NT2/D1 (cell line): ENCODE measurements at regions not wholly inside any gene's neighbourhood (a gene's known extent, or its start where the extent isn't known, plus 50 kb on each side); places are given as distances from the start of the nearest gene placed in this dataset.

ENCODE experiments used
- DNase-seq: peaks from one replicate; pipeline ENCODE4 v3.0.0-alpha.2; 2011; ENCODE audit warnings: low read depth, low spot score
- H3K27me3 ChIP-seq: 2 replicates; pipeline ENCODE4 v1.6.0; 2011; ENCODE audit warnings: mild to moderate bottlenecking; ENCODE audit not compliant: insufficient read length, insufficient read depth
- H3K36me3 ChIP-seq: 2 replicates; pipeline ENCODE4 v1.6.1; 2011; ENCODE audit warnings: mild to moderate bottlenecking, low read length, mixed read lengths; ENCODE audit not compliant: insufficient read depth, insufficient read length
- H3K4me1 ChIP-seq: 2 replicates; pipeline ENCODE4 v1.5.1; 2011; ENCODE audit not compliant: insufficient read depth, insufficient read length
- H3K4me3 ChIP-seq: 2 replicates; pipeline ENCODE4 v1.5.1; 2011; ENCODE audit warnings: low read depth; ENCODE audit not compliant: insufficient read length
- H3K9ac ChIP-seq: 2 replicates; pipeline ENCODE4 v1.6.0; 2011; ENCODE audit warnings: low read depth; ENCODE audit not compliant: insufficient read length
- H3K9me3 ChIP-seq: 2 replicates; pipeline ENCODE4 v1.5.1; 2011; ENCODE audit warnings: mild to moderate bottlenecking, low read length; ENCODE audit not compliant: insufficient read depth
- SUZ12 ChIP-seq: IDR thresholded peaks from 2 replicates; pipeline ENCODE4 v1.6.1; 2011; ENCODE audit not compliant: insufficient read length, insufficient read depth; ENCODE audit errors: extremely low read depth
- YY1 ChIP-seq: IDR thresholded peaks from 2 replicates; pipeline ENCODE4 v1.6.1; 2011; ENCODE audit not compliant: insufficient read length, insufficient read depth
- ZNF274 ChIP-seq: IDR thresholded peaks from 2 replicates; pipeline ENCODE4 v1.6.1; 2011; ENCODE audit warnings: mild to moderate bottlenecking, low read depth, low read length

DNA sequence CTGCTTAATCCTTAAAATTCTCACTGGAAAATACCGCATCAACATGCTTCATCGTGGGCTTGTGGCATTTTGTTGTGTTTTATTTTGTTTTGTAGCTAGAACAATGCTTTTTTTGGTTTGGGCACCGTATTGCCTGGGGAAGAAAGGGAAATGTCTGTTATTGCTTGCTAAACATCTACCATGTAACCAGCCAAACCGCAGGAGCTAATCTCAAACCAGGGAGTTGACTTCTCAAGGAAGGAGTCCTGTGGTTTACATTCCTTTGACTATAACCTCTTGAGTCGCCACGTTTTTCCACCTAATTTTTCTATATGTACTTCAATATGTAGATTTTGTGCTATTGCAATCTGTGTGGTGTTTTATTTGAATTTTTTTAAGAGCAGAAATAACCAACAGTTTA is 593.5 kb upstream of the SOX9 start:
- Histone ChIP-seq H3K4me3 (no peak overlapping the region), H3K27me3 (no peaks in the 10 kb centered on the region), H3K9me3 (peaks cover 16% of the 10 kb centered on the region), H3K4me1 (no peaks in the 10 kb centered on the region), H3K9ac (no peak overlapping the region), H3K36me3 (no peaks in the 10 kb centered on the region)
- TF ChIP-seq SUZ12 (no peak), YY1 (no peak), ZNF274 (no peak)
- no peak for DNase-seq

DNA sequence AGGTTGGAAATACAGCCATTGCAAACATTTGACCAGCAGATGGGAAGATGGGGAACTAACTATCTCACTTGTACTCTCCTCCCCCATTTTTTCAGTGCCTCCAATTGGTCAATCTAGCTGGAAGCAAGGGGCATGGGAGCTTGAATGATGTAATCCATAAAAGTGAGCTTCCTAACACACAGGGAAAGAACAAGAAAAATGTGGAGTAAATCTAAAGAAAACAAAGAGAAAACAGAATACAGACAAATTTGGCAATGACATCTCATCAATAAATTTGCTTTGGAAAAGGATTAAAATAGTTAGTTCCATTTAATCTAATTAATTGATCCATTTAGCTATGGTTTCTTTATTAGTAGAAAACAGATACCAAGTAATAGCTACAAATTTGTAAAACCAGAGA is 592.6 kb upstream of the SOX9 start:
- peaks cover 15% of the 10 kb centered on the region for H3K9me3 ChIP-seq
- no peaks in the 10 kb centered on the region for H3K27me3 ChIP-seq
- no peaks in the 10 kb centered on the region for H3K36me3 ChIP-seq
- no peak overlapping the region for H3K9ac ChIP-seq
- no peaks in the 10 kb centered on the region for H3K4me1 ChIP-seq
- TF ChIP-seq ZNF274 (no peak), YY1 (no peak), SUZ12 (no peak)
- no peak for DNase-seq
- no peak overlapping the region for H3K4me3 ChIP-seq

DNA sequence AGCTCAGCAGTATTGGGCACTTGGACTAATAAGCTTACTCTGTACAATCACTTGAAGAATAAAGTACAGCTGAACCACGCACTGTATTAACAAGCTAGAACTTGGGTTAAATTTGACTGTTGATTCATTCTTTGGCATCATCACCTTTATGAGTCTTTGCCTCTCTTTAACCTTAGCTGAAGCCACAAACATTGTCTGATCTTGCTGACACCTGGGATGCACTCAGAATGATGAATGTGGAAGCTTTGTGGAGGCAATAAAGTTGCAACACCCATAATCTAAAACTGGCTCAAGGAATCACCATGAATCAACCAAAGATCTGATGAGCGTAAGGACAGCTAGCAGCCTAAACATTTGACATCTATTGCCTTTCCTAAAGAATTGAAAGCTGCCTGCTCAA is 590.6 kb upstream of the SOX9 start:
- no peak for TF ChIP-seq ZNF274
- no peak for TF ChIP-seq SUZ12
- TF ChIP-seq YY1: no peak
- H3K9me3 ChIP-seq: peaks cover 8% of the 10 kb centered on the region
- no peak overlapping the region for H3K9ac ChIP-seq
- H3K36me3 ChIP-seq: no peaks in the 10 kb centered on the region
- H3K4me3 ChIP-seq: no peak overlapping the region
- H3K27me3 ChIP-seq: no peaks in the 10 kb centered on the region
- DNase-seq: no peak
- H3K4me1 ChIP-seq: no peaks in the 10 kb centered on the region

DNA sequence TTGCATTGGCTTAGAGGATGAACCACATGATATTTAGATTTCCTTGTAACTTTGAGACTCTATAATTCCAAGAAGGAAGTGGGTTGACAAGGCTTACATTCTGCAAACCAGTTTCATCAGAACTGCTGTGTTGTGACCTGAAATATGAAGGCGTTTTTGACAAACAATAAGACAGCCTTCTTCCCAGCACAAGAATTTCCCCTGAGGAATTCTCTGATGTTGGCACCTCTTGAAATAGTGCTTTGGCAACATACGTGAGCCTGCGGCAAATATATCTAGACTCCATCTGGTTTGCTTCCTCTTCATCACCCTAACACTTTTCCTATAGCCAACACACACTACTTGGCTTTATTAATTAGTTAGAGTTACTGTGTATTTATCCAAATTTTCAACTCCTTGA is 585.5 kb upstream of the SOX9 start:
- no peaks in the 10 kb centered on the region for H3K36me3 ChIP-seq
- TF ChIP-seq SUZ12 (no peak), YY1 (no peak), ZNF274 (no peak)
- H3K27me3 ChIP-seq: no peaks in the 10 kb centered on the region
- H3K9me3 ChIP-seq: peaks cover 8% of the 10 kb centered on the region
- no peak overlapping the region for H3K4me3 ChIP-seq
- no peaks in the 10 kb centered on the region for H3K4me1 ChIP-seq
- H3K9ac ChIP-seq: no peak overlapping the region
- no peak for DNase-seq

DNA sequence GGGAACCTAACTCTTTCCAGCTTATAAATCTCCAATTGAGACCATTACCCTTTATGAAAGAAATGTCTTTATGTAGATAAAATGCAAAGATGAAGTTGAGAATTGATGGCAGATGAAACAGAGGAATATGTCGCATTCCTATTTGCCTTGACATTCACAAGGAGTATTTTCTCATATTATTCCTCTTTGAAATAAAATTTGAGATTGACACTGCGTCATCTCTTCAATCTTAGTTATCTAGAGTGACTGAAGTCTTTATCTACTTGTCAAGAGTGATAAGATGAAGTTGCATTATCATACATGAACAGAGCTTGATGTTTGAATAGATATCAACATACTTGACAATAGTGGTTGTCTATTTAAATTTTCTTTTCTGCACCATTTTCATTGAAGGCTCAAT is 574.4 kb upstream of the SOX9 start:
- H3K9me3 ChIP-seq: no peaks in the 10 kb centered on the region; the same call in 1 of the 2 replicates
- no peak for DNase-seq
- no peak for TF ChIP-seq ZNF274
- no peak for TF ChIP-seq YY1
- TF ChIP-seq SUZ12: no peak
- no peaks in the 10 kb centered on the region for H3K4me1 ChIP-seq
- H3K36me3 ChIP-seq: no peaks in the 10 kb centered on the region
- H3K9ac ChIP-seq: no peak overlapping the region
- H3K4me3 ChIP-seq: no peak overlapping the region
- no peaks in the 10 kb centered on the region for H3K27me3 ChIP-seq

DNA sequence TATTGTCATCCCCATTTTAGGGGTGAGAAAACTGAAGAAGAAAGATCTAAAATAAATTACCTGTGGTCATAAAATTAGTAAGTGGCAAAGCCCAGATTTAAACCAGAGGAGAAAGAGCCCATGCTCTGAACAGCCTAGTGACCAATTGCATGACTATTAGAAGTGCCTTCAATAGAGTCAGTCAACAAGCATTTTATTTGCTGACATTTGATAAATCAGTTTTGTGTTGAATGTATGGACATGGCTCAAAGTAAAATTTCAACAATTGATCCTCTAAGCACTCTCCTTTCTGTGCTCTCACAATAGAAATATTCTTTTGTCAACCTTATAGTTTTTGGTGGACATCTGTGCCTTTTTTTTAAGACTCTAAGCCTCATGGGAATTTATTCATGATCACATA is 572.9 kb upstream of the SOX9 start:
- TF ChIP-seq ZNF274 (no peak), YY1 (no peak), SUZ12 (no peak)
- no peaks in the 10 kb centered on the region for H3K4me1 ChIP-seq
- DNase-seq: no peak
- no peak overlapping the region for H3K4me3 ChIP-seq
- no peaks in the 10 kb centered on the region for H3K27me3 ChIP-seq
- no peaks in the 10 kb centered on the region; the same call in 1 of the 2 replicates for H3K9me3 ChIP-seq
- H3K36me3 ChIP-seq: no peaks in the 10 kb centered on the region
- H3K9ac ChIP-seq: no peak overlapping the region

DNA sequence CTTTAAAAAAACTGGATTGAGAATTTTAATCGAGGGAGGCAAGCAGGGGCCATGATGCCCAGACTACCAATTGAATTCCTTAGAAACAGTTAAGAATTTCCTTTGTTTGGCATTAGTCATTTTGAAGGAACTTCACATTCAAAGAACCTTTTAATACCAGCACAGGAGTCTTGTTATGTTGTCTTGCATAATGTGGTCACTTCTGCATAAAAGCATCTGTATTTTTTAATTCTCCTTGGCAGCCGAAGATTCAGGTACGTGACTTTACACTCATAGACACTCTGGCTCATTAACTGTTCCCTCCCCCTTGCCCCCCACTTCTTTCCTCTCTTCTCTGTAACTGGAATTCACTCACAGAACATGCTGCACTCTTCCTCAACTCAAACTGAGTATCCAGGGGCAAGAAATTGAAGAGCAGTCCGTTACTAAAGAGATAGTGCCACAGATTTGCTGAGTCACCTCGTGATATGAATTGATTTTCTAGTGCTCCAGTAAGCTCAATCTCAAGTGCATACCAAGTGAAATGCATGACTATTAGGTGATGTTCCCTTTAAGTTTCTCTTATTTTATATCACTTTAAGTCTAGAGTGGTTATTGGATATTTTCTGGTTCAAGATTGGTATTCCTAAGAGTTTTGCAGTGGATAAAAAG is 572.2 kb upstream of the SOX9 start:
- no peaks in the 10 kb centered on the region; the same call in 1 of the 2 replicates for H3K9me3 ChIP-seq
- H3K27me3 ChIP-seq: no peaks in the 10 kb centered on the region
- DNase-seq: no peak
- TF ChIP-seq SUZ12 (no peak), ZNF274 (no peak), YY1 (no peak)
- no peak overlapping the region for H3K9ac ChIP-seq
- no peaks in the 10 kb centered on the region for H3K4me1 ChIP-seq
- no peak overlapping the region for H3K4me3 ChIP-seq
- H3K36me3 ChIP-seq: no peaks in the 10 kb centered on the region

DNA sequence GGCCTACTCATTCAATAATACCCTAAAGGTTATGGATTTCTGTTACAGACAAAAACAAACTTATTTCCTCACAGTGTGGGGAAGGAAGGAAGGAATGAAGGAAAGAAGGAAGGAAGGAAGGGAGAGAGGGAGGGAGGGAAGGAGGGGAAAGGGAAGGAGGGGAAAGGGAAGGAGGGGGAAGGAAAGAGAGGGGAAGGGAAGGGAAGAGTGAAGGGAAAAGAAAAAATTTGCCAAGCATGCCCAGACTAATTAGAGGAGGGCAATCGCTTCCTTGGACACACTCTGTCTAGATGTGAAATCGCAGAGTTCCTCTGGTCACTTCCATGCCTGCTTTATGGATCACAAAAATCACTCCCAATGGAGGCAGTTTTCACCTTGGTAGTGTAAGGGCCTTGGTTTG is 570.1 kb upstream of the SOX9 start:
- Histone ChIP-seq H3K27me3 (no peaks in the 10 kb centered on the region), H3K4me1 (no peaks in the 10 kb centered on the region), H3K9me3 (no peaks in the 10 kb centered on the region; the same call in 1 of the 2 replicates), H3K4me3 (no peak overlapping the region), H3K36me3 (no peaks in the 10 kb centered on the region), H3K9ac (no peak overlapping the region)
- DNase-seq: no peak
- no peak for TF ChIP-seq YY1
- TF ChIP-seq SUZ12: no peak
- no peak for TF ChIP-seq ZNF274
